ENCODE measurements at regions not wholly inside any gene's neighbourhood (a gene's known extent, or its start where the extent isn't known, plus 50 kb on each side); places are given as distances from the start of the nearest gene placed in this dataset.

DNA sequence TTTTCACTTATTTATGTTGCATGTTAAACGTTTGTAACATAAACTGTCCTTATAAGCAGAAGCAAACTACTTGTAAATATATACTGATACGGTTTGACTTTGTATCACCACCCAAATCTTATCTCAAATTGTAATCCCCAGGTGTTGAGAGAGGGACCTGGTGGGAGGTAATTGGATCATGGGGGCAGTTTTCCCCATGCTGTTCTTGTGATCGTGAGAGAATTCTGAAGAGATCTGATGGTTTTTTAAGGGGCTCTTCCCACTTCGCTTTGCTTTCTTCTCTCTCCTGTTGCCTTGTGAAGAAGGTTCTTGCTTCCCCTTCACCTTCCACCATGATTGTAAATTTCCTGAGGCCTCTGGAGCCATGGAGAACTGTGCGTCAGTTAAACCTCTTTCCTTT lies 87.1 kb upstream of the MAPK10 start:
- H3K27me3 ChIP-seq = no peaks in the 10 kb centered on the region
- H3K9me3 ChIP-seq = peaks cover 0 to 10% (median 0%) of the 10 kb centered on the region in 4 donors
- no peak overlapping the region for H3K4me3 ChIP-seq
- TF ChIP-seq, protein P1, sequence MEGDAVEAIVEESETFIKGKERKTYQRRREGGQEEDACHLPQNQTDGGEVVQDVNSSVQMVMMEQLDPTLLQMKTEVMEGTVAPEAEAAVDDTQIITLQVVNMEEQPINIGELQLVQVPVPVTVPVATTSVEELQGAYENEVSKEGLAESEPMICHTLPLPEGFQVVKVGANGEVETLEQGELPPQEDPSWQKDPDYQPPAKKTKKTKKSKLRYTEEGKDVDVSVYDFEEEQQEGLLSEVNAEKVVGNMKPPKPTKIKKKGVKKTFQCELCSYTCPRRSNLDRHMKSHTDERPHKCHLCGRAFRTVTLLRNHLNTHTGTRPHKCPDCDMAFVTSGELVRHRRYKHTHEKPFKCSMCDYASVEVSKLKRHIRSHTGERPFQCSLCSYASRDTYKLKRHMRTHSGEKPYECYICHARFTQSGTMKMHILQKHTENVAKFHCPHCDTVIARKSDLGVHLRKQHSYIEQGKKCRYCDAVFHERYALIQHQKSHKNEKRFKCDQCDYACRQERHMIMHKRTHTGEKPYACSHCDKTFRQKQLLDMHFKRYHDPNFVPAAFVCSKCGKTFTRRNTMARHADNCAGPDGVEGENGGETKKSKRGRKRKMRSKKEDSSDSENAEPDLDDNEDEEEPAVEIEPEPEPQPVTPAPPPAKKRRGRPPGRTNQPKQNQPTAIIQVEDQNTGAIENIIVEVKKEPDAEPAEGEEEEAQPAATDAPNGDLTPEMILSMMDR (IDR thresholded peaks at IDR 0.05) = no peak
- TF ChIP-seq EP300 (IDR thresholded peaks at IDR 0.05) (no peak), POLR2A (IDR thresholded peaks at IDR 0.05) (no peak)
- no peaks in the 10 kb centered on the region for H3K4me1 ChIP-seq
- H3K36me3 ChIP-seq = no peaks in the 10 kb centered on the region
- no peak overlapping the region for H3K27ac ChIP-seq
- 85 to 92% methylated on average over 5 of the region's 5 CpGs for WGBS, 2 donors
- DNase-seq (ENCODE audit: low spot score in 2 of 2) = no peak

DNA sequence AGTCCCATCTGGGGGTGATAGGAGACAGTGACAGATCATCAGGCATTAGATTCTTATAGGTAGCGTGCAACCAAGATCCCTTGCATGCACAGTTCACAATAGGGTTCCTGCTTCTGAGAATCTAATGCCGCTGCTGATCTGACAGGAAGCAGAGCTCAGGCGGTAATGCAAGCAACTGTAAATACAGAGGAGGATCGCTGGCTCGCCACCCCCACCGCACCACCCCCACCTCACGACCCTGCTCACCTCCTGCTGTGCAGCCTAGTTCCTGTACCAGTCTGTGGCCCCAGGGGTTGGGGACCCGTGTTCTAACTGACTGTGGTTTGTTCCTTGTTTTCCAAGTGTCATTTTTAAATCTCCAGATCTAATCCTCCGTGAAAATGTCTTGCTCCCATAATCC lies 89.0 kb upstream of the MAPK10 start:
- H3K4me1 ChIP-seq = no peaks in the 10 kb centered on the region
- 67 to 84% methylated on average over 9 of the region's 9 CpGs for WGBS, 2 donors
- H3K27me3 ChIP-seq = no peaks in the 10 kb centered on the region
- TF ChIP-seq EP300 (IDR thresholded peaks at IDR 0.05) = no peak
- TF ChIP-seq, protein P1 (IDR thresholded peaks at IDR 0.05) = no peak
- no peak for TF ChIP-seq POLR2A (IDR thresholded peaks at IDR 0.05)
- H3K27ac ChIP-seq = no peak overlapping the region
- peaks cover 0 to 10% (median 0%) of the 10 kb centered on the region in 4 donors for H3K9me3 ChIP-seq
- H3K4me3 ChIP-seq = no peak overlapping the region
- DNase-seq (ENCODE audit: low spot score in 2 of 2) = no peak
- no peaks in the 10 kb centered on the region for H3K36me3 ChIP-seq

DNA sequence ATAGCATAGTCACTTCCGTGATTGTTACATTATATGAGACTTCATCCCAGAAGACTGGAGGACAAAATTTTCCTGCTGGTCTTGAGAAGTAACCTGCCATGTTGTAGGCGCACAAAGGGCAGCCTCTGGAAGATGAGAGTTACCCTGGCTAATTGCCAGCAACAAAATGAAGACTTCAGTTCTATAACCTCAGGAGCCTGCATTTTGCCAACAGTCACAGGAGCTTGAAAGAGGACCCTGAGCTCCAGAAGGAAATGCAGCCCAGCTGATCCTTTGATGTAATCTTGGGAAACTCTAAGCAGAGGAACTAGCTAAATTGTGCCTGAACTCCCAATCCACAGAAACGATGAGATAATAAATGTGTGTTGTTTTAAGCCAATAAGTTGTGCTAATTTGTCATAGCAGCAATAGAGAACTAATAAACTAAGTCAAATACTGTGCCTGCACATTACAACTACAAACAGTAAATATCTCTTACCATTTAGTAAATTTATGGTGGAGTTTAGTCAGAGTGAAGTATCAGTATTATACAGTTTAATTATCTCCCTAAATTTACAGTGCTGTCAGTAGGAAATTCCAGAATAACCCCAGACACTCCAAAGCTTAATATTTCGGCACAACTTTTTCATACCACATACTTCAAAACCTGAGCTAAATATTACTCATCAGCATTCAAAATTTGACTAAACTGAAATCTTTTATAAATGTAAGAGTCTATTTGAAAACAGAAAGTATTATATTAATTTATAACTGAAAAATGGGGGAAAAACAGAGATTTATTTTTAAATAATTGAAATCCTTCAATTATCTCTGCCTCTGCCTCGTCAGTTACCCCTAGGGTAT lies 90.1 kb upstream of the MAPK10 start:
- TF ChIP-seq, protein P1 (IDR thresholded peaks at IDR 0.05) = no peak
- Histone ChIP-seq H3K9me3 (peaks cover 0 to 3% (median 0%) of the 10 kb centered on the region in 4 donors), H3K36me3 (no peaks in the 10 kb centered on the region), H3K27me3 (no peaks in the 10 kb centered on the region), H3K4me1 (no peaks in the 10 kb centered on the region), H3K27ac (no peak overlapping the region), H3K4me3 (no peak overlapping the region)
- 68 to 73% methylated on average over 5 of the region's 5 CpGs for WGBS, 2 donors
- DNase-seq (ENCODE audit: low spot score in 2 of 2) = no peak

DNA sequence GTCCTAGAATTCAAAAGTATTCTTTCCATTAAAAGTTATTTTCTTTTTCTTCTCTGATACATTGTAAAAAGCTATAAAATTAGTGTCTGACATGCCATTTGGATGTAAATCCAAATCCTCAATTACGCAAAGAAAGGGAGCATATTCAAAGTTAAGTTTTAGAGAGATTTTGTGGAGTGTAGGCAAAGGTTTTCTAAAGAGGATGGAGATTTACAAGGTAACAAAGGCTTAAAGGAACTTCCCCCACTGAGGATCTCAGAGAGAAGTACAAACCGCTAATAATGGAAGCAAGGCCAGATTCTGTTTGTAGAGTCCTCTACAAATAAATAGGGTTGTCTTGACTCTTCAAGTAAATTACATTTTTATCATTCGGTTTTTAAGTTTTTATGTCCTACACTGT lies 91.0 kb upstream of the MAPK10 start:
- H3K27me3 ChIP-seq = no peaks in the 10 kb centered on the region
- H3K36me3 ChIP-seq = no peaks in the 10 kb centered on the region
- 73 to 76% methylated on average over 3 of the region's 3 CpGs for WGBS, 2 donors
- no peaks in the 10 kb centered on the region for H3K9me3 ChIP-seq
- no peak overlapping the region for H3K27ac ChIP-seq
- no peak for DNase-seq (ENCODE audit: low spot score in 2 of 2)
- no peak overlapping the region for H3K4me3 ChIP-seq
- no peaks in the 10 kb centered on the region for H3K4me1 ChIP-seq
- TF ChIP-seq, protein P1 (IDR thresholded peaks at IDR 0.05) = no peak
- TF ChIP-seq POLR2A (IDR thresholded peaks at IDR 0.05) (no peak), EP300 (IDR thresholded peaks at IDR 0.05) (no peak)

DNA sequence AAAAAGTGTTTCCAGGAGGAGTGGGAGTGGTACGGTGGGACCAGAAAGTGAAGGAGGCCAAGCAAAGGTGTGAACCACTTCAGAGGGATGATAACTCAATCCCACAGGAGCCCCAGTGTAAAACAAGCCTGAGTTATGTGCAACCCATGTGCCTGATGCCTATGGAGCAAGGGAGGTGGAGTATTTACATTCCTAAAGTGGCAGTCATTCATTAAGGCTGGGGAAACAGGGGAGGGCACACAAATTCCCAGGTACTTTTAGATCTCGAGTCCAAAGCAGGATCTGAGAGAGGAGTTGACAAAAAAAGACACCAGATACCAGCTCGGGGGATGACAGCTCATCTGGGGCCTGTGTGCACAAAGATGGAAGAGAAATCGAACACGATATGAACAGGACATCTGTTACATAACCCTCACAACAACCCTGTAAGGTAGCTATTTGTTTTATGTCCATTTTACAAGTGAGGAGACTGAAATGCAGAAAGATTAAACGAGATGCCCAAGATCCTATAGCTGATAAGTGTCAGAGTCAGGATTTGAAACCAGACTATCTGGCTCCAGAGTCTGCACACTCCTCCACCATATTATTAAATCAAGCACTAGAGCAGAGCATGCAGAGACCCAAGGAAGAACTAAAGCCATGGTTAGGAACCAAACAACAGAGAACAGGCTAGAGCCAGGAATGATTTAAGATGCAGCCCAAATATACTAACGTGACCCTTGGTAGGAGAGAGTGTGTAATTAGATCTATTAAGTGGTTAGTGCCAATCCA lies 91.9 kb upstream of the MAPK10 start:
- DNase-seq (ENCODE audit: low spot score in 2 of 2) = no peak
- no peaks in the 10 kb centered on the region for H3K36me3 ChIP-seq
- peak overlapping the region in 3 of 4 donors; percentile 2 to 47 (median 11) for H3K4me3 ChIP-seq
- TF ChIP-seq, protein P1 (IDR thresholded peaks at IDR 0.05) = no peak
- TF ChIP-seq POLR2A (IDR thresholded peaks at IDR 0.05) = no peak
- no peak for TF ChIP-seq EP300 (IDR thresholded peaks at IDR 0.05)
- H3K9me3 ChIP-seq = no peaks in the 10 kb centered on the region
- H3K27ac ChIP-seq = no peak overlapping the region
- WGBS, 2 donors = 69 to 71% methylated on average over 7 of the region's 7 CpGs
- H3K4me1 ChIP-seq = no peaks in the 10 kb centered on the region
- no peaks in the 10 kb centered on the region for H3K27me3 ChIP-seq
